Forelimb muscle (tissue), 1 donor: ENCODE measurements at regions not wholly inside any gene's neighbourhood (a gene's known extent, or its start where the extent isn't known, plus 50 kb on each side); places are given as distances from the start of the nearest gene placed in this dataset.

Experiments
- DNase-seq: peaks from one replicate; pipeline ENCODE4 v3.0.0-alpha.2; 2013; ENCODE audit warnings: low read depth

DNA sequence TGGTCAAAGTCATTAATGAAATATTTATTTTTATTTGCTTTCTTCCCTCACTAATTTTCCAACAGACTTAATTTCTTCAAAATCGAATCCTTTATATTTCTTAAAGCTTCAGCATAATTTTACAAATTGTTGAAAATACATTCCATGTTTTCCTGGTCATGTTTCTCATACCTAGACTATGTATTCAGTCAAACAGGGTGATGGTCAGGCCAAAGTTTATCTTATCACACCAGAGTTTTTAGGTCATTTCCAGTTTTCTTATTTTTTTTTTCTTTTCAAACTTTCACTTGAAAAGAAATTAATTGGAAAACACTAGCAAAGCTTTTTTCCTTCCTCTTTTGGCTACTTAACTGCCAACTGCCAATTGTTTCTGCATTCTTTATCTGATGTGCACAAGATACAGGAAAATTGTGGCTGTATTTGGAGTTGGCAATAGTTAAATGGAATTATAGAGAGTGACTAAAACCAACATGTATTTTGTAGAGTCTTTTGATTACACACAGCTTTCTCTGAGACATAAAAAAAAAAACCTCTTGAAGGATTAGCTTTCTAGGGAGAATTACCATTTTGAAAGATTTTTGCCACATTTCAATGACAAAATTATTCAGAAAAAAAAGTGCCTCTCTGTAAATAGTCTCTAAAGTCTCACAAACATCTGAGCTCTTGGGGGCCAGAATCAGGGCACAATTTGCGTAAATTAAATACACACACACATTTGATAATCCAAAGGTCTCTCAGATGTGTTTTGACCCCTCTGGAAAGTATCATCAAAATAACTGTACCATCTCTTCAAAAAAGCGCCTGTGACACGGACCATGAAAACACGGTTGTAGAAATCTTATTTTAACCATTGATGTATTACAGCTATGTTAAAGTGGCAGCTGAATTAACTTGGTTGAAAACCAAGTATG is 603.2 kb upstream of the KCNMB2 start:
- no peak for DNase-seq

DNA sequence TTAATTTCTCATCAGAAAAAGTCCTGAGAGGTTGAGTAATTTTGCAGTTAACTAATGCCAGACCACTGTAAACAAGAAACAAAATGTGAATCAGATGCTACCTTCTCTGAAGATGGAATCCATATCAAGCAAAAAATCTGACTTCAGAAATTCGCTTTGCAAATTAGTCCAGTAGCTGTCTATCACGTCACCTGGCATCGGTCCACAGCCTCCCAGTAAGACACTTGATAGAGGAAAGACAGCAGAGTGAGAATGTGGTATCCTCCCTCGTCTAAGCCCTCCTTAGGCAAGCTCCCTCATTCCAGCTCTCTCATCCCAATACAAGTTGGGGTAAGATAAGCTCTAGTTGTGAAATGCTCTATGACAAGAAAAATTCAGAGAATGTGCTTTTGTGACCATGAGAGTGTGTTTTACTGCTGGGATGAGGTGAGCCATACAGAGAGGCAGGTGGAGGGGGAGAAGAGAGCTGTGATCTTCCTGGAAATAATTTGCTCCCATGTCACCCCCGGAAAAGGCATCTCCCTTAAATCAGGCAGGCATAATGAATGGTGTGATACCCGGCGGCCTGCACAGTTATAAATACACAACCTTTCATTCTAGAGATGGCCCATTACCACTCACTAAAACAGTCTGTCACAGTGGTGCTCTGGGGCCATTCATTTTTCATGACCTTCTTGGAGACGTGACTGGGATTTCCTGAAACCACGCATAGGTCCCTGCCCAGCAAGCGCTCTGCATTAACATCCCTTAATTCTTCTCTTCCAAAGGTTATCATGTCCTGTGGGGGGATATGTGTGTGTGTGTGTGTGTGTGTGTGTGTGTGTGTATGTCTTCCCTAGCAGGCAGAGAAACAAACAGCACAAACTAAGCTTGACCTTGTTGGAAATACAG is 602.0 kb upstream of the KCNMB2 start:
- DNase-seq: no peak

DNA sequence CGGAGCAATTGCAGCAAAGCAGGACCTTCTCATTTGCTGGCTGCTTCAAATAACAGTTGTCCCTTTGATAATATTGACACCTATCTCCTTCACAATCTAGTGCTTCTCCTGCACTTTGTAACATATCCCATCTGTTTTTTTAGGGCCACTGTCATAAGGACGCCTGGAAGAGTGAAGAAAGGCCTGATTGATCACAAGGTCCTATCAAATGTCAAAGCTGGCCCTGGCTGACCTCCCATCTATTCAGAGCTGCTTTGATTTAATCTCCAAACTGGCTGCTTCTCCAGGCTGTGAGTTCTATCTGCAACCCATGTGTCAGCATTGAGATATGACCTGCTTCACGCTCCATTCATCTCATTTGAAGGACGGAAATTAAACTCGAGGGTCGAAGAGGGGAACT is 601.2 kb upstream of the KCNMB2 start:
- no peak for DNase-seq

DNA sequence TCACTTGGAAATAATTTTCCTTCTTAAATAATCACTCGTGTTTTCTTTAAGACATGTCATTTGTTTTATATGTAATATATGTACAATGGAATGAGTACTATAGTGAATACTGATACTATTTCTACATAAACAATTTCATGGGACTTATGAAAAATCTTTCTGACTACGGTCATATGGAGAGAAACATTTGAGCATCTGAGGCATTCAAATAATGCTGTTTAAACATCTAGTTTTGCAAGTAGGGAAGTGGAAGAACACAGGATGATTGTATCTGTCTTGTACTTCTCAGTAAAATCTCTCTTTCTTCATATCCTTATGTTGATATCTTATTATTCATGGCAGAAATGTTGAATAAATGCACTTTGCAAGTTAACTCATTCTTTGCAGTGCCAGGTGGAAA is 599.5 kb upstream of the KCNMB2 start:
- no peak for DNase-seq

DNA sequence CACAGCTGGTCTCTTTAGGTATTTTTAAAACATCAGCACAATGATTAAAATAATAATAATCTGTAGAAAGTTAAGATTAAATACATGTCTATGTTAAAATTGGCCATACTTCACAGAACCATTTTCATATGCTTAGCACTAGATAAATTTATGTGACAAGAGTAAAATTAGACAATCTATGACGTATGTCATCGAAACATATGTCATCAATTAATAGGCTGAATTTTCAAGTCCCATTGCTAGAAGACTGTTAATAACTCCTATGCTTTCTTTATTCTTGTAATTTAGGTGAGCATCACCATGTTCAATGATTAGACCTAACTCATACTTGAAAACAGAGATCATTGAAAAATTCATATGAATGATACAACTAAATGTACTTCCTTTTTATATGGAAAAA is 593.3 kb upstream of the KCNMB2 start:
- no peak for DNase-seq

DNA sequence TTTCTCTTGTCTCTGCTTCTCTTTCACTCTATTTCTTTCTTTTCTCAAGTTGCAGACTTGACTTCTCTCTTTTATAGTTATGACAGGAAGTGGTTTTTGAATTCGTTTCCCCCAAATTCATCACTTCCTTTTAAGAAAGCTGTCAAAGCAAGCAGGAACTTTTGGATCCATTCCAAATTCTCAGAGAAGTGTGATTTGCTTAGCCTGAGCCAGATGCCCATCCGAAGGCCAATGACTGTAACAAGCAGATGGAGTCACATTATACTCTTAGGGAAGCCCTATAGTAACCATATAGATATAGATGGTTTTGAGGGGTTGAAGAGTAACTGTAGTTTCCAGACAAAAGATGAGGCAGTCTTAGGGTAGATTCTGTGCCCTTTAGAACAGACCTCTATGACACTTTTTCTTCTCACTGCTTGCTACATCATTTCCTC is 592.0 kb upstream of the KCNMB2 start:
- no peak for DNase-seq

DNA sequence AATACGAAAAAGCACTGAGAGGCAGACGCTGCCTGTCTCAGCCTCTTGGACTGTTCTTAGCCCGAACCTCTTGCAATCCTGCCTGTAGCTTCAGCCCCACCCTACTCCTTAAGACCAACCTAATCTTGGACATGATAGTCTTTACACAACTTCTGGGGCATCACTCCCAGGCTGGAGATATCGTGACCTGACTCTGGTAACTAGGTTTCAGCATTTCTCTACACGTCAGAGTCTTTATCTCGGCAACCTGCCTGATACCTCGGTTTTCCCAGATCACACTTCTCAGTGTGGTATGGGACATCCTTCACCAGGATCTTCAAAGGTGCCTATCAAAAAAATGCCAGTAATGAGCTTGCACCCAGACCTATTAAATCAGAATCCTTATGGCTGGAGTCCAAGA is 590.2 kb upstream of the KCNMB2 start:
- no peak for DNase-seq

DNA sequence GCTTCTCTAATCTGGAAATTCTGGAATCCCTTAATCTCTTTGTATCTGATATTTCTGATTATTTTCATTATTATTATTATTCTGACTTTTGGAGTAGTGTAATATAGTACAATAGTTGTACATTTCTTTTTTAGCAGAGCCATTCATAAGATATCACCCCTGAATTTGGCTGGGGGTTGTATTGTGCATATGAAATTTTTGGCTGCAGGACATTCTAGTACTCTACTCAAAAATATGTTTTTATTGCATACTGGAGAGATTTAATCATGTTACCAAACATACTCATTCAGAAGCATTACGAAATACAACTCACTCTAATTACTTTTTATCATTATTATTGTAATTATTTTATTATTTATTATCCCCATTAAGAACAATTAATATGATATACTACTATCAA is 589.7 kb upstream of the KCNMB2 start:
- no peak for DNase-seq

DNA sequence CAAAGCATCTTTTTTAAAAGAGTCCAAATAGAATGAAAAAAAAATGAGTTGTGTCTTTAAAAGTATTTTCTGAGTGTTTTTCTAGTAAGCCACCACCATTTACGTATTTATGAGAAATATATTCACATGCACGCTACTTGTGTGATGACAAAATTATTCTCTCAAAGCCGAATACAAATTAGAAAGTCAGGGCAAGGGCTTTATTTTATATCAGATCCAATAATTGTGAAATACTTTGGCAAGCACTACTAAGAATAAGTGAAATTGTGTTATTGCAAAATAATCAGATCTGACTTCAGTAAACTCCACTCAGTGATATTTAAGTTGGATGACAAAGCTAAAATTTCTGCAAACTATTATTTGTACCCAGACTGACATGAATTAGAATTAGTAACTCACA is 589.3 kb upstream of the KCNMB2 start:
- no peak for DNase-seq

DNA sequence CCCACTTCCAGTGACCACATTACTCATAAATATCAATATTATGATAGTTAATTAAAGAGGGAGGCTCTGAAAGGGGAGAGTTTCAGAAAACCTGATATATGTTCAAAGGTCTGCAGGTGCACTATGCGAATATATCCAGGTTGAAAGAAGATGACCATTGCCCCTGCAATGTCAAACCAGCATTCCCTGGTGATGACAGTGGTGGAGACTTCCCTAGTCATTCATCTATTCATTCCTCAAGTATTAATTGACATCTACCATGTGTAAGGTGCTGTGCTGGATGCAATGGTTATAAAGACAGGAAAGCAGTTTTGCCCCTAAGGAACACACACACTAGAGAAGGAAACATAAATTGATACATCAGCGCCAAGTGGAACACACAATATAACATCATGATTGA is 588.3 kb upstream of the KCNMB2 start:
- DNase-seq: no peak

DNA sequence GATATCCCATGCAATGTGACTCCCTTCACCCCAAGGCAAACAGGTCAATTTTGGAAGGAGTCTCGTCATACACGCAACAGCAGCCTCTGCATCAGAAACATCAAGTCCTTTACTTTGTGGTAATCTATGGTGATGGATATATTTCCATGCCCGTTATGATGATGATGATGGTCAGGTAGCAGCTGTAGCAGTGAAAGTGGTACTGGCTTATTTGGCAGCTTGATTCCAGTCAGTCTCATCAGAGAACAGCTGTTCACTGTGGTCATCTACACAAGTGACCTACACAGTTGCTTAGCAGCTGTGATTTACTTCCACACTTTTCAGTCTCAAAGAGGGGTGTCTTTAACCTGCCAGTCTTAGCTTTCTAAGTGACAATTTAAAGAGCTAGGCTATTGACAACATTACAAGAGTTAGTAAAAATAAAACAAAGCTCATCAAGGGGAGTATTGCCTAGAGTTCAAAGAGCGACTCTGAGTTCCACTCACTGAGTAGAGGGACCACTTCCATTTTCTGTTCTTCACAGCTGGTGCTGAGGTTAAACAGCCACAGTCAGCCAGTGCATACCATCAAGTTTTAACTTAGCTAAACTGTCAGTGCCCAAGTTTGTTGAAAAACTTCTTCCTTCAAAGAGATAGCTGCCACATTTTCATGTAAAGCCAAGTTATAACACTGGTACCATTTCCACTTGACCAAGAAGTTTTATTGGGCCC is 587.4 kb upstream of the KCNMB2 start:
- no peak for DNase-seq

DNA sequence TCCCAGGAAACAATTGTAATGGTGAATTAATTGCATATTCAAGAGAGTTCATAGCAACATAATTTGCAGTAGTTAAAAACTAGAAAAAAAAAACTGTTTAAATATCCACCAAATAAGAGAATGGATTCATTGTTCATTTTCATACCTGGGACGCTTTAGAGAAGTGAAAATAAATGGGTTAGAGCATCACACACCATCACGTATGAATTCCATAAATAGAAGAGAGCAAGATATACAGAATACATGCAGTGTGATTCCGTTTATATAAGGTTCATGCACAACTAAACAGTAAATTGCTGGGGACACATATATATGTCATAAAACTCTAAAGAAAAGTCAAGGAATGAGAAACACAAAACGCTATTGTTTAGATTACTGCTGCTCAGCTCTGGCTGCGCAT is 577.0 kb upstream of the KCNMB2 start:
- no peak for DNase-seq

DNA sequence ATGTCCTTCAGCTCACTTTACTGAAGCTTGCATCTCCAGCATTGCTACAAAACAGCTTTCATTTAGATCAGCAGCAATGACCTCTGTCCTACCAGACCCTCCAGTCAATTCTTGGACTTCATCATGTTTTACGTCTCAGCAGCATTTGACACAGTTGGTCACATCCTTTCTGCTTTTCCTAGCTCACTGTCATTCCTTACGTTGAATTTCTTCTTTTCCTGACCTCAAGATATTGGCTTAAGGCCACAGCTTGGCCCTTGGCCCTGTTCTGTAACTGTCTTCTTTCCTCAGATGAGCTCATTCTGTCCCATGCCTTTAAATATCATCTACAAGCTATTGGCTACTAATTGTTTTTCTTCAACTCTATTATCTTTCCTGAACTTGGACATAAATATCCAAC is 576.2 kb upstream of the KCNMB2 start:
- no peak for DNase-seq

DNA sequence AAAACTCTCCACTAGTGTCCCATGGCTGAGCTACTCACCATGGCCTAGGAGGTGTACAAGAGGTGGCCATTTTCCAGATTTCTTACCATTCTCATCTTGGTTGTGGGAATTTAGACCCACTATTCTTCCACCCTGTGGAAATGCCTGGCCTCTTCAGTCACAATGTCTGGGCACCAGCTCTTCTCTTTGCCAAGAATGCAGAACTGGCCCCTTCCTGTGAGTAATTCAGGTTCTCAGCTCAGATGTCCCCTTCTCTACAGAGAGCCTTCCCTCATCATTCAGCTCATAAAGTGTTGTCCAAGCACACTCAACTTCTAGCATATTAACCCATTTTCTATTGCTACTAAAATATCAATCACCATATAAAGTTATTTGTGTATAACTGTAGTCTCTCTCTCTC is 575.5 kb upstream of the KCNMB2 start:
- DNase-seq: no peak

DNA sequence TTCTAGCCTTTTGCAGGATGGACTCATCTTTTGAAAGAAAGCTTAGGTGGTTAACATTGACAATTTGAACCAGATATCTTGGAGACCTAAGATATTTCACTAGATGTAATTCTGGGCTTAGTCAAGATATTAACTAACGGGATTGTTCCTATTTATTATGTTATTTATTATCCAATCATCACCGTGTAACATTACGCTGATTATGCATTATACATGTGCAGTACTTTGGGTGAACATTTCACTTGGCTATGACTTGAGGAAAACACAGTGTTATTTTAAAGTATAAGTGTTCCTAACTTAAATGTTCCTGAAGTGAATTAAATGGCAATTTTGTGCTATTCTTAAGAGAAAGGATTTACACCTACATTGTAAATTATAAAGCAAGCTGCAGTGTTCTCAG is 574.5 kb upstream of the KCNMB2 start:
- DNase-seq: no peak

DNA sequence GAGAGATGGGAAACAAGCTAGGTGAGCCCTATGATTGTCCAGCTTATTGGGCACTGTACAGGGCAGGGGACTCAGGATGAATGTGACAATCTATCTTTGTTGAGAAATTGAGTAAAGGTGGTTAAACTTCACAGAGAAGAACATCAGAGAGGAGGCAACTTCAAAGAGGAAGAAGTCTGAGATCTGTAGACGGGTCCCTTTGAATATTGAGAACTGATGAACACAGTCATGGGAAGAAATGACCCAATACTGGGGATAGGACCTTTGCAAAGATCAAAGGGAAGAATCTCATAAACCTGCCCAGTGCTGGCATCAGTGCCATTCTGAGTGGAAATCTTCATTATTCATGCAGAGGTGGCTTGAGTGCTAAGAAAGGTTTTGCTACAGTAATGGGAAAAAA is 569.7 kb upstream of the KCNMB2 start:
- DNase-seq: no peak

DNA sequence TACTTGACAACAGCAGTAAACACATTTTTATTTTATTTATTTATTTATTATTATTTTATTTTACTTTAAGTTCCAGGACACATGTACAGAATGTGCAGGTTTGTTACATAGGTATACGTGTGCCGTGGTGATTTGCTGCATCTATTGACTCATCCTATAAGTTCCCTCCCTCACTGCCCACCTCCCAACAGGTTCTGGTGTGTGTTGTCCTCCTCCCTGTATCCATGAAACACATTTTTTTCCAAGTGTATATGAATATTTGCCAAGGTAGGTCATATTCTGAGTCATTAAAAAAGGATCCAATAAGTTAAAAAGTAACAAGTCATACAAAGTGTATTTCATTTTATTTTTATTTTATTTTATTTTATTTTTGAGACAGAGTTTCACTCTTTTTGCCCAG is 567.3 kb upstream of the KCNMB2 start:
- DNase-seq: no peak

DNA sequence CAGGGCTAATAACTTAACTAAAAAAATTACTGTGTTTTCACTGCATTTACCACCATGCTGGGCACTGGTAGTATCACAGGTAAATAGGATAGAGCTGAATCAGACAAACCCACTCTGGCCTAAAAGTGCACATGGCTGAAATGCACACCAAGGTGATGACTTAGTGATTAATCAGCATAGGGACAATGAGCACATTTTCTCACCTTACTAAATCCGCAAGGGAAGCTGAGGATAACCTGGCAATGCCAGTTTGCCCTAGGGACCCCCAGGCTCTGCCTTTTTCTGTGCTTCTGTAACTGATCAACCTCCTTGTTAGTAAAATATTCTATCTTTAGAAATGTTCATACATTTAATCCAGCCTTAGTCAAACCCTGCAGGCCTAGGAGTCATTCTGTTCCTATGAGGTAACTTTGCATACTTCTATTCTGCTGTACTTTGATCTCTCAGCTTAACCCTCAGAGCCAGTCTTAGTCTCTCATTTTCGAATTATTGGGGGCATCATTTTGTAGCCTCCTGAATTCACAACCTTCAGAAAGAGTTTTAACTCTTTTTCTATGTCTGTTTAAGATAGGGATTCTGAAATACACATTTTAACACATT is 562.9 kb upstream of the KCNMB2 start:
- no peak for DNase-seq

DNA sequence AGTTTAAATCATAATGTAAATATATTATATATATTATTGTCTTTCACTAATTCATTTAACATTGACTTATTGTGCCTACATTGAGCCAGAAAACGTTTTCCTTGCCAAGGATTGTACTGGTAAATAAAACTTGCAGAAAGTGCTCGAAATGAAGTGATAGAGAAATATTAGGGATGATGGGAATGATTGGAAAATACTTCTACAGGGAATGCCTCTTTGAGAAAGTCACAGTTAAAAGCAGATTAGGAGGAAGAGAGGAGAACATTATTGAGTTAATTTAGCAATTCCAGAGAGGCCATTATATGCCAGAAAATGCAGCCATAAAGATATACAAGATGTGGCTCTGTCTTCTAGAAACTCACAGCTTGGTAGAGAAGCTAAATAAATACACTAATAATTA is 560.0 kb upstream of the KCNMB2 start:
- DNase-seq: no peak

DNA sequence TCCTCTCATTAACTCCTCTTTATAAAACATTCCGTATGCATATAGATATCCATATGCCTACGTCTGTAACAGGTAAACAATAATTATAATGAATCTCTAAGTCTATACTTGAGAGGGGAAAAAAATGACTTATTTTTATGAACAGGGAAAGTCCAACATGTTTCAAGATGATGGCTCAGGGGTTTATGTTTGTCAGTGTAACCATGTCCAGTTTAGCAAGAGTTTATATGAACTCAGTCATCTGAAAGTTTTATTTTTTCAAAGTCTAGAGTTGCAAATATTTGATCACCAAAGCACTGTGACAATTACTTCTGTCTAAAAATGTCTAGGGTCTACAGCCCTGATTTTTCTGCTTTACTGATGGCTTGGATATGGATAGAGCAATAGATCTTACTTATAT is 559.4 kb upstream of the KCNMB2 start:
- DNase-seq: no peak

DNA sequence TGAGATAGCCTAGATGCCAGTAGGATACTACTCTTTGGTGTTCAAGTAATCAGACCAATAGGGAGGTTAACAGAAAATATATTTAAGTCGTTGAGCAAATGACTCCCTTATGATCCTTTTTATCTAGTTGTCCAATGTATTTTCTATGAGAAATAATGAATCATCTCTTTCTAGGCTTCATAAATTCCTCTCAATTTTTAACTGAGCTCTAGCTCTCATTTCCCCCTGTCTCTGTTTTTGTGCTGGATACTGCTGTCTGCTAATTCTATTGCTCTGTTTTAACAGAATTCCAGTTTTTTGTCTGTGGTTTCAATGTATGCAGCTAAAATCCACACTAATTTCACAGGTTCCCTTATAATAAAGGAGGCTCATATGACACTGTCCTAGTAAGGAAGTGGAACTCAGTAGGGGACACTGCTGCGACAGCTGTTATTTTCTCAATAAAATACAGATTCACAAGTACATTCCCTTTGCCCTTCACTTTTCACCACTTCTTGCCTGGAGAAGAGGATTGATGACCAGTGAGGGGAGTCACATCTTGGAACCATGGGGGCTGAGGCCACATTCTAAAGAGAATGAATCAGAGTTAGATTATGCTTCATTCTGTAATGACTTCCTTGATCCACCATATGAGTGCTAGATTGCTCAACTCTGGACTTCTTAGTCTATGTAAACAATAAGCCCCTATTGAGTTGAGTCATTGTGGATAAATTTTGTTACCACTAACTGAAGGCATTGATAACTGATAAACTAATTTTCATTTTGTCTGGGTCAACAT is 558.7 kb upstream of the KCNMB2 start:
- no peak for DNase-seq
